Right atrium auricular region (tissue), 2 donors: ENCODE measurements at regions not wholly inside any gene's neighbourhood (a gene's known extent, or its start where the extent isn't known, plus 50 kb on each side); places are given as distances from the start of the nearest gene placed in this dataset.

Experiments
- DNase-seq: peaks from one replicate; pipeline ENCODE4 v3.0.0-alpha.2; 2019; ENCODE audit warnings: low spot score
- H3K27ac ChIP-seq, 2 donors: fragments of 200-600 bp; sonication (generic); 1 replicate in 1 of 2; 2 replicates in 1 of 2; pipeline ENCODE4 v1.5.1; 2016 to 2019
- H3K27me3 ChIP-seq, 2 donors: fragments of 200-600 bp; sonication (generic); one replicate each; pipeline versions ENCODE4 v1.5.1 to v1.6.0; 2017 to 2019
- H3K36me3 ChIP-seq: fragments of 200-600 bp; sonication (generic); one replicate; pipeline ENCODE4 v1.5.1; 2016
- H3K4me1 ChIP-seq, 2 donors: fragments of 200-600 bp; sonication (generic); one replicate each; pipeline versions ENCODE4 v1.5.1 to v1.6.0; 2017 to 2019
- H3K4me3 ChIP-seq, 2 donors: fragments of 200-600 bp; sonication (generic); 1 replicate in 1 of 2; 2 replicates in 1 of 2; pipeline ENCODE4 v1.5.1; 2017 to 2019; ENCODE audit warnings: mild to moderate bottlenecking in 1 of 2, moderate library complexity in 1 of 2
- H3K9me3 ChIP-seq, 2 donors: fragments of 200-600 bp; sonication (generic); one replicate each; pipeline ENCODE4 v1.5.1; 2019
- TF ChIP-seq, protein P1 (sequence below), 2 donors: fragments of 200-600 bp; sonication (generic); IDR thresholded peaks; one replicate each; pipeline ENCODE4 v1.5.1; 2019; ENCODE audit warnings: antibody characterized with exemption in 2 of 2

DNA sequence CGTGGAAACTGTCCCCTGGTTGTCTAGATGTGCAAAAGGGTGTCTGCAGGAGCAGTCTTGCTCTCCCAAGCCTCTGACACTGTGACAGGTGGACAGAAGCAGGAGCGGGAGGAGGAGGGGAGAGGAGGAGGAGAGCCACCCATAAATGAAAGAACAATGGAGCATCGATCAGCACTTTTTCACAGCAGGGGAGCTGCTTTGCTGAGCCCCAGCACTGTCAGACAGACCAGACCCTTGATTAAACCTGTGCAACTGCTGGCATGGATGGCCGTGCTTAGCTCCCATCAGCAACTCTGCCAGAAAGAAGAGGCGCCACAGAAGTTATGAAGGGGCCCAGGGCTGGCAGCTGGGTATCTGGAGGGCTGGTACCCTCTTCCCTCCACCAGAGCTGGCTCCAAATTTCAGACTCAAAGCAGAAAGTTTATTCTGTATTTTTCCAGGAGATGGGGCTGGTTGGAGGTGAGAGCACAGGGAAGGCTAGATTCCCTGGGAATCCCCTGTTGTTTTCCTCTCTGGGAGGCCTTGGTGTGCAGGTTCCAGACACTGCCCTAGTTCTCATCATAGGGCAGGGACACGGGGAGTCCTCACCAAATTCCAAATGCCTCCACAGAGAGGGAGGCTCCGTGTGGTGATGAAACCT lies 1192.2 kb downstream of the UQCRFS1 start:
- no peaks in the 10 kb centered on the region for H3K4me1 ChIP-seq
- no peaks in the 10 kb centered on the region for H3K9me3 ChIP-seq
- H3K27ac ChIP-seq: no peak overlapping the region
- TF ChIP-seq, protein P1, sequence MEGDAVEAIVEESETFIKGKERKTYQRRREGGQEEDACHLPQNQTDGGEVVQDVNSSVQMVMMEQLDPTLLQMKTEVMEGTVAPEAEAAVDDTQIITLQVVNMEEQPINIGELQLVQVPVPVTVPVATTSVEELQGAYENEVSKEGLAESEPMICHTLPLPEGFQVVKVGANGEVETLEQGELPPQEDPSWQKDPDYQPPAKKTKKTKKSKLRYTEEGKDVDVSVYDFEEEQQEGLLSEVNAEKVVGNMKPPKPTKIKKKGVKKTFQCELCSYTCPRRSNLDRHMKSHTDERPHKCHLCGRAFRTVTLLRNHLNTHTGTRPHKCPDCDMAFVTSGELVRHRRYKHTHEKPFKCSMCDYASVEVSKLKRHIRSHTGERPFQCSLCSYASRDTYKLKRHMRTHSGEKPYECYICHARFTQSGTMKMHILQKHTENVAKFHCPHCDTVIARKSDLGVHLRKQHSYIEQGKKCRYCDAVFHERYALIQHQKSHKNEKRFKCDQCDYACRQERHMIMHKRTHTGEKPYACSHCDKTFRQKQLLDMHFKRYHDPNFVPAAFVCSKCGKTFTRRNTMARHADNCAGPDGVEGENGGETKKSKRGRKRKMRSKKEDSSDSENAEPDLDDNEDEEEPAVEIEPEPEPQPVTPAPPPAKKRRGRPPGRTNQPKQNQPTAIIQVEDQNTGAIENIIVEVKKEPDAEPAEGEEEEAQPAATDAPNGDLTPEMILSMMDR (IDR thresholded peaks at IDR 0.05): no peak
- H3K27me3 ChIP-seq: no peaks in the 10 kb centered on the region
- H3K4me3 ChIP-seq: no peak overlapping the region
- DNase-seq: no peak
- no peaks in the 10 kb centered on the region for H3K36me3 ChIP-seq

DNA sequence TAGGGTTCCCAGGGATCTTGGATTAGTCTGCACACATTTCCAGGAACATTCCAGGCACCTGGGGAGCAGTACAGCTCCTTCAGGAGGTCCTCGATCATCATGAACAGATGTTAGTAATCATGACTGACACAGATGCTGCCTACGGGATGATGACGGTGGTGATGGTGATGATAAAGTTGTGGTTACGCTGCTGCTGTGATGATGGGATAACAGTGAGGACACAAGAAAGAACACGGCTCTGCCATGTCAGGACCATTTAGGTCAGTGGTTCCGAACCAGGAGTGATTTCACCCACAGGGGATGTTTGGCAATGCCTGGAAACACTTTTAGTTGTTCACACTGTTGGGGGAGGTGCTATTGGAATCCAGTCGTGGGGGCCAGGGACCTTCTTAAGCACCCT lies 1193.0 kb downstream of the UQCRFS1 start:
- no peak overlapping the region for H3K27ac ChIP-seq
- no peak for DNase-seq
- H3K4me3 ChIP-seq: no peak overlapping the region
- no peaks in the 10 kb centered on the region for H3K4me1 ChIP-seq
- H3K9me3 ChIP-seq: no peaks in the 10 kb centered on the region
- H3K27me3 ChIP-seq: no peaks in the 10 kb centered on the region
- TF ChIP-seq, protein P1 (IDR thresholded peaks at IDR 0.05): no peak
- H3K36me3 ChIP-seq: no peaks in the 10 kb centered on the region

DNA sequence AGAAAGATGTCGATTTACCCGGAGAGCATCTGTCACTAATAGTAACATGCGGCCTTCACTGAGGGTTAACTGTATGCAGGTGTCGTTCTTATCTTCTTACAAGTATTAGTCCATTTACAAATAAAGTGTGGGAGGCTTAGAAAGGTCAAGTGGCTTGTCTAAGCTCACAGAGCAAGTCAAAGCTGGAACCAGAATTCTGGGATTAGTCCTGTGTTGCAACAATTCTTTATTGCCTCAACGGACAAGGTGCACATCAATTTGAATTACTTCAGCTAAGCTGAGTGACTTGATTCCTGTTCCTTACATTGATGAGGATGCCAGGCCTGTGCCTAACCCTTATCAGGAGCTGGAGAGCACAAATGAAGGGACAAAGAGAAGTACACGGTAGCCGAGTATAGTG lies 1193.6 kb downstream of the UQCRFS1 start:
- Histone ChIP-seq H3K4me1 (no peaks in the 10 kb centered on the region), H3K9me3 (no peaks in the 10 kb centered on the region), H3K4me3 (no peak overlapping the region), H3K27me3 (no peaks in the 10 kb centered on the region), H3K36me3 (no peaks in the 10 kb centered on the region), H3K27ac (no peak overlapping the region)
- TF ChIP-seq, protein P1 (IDR thresholded peaks at IDR 0.05): no peak
- DNase-seq: no peak

DNA sequence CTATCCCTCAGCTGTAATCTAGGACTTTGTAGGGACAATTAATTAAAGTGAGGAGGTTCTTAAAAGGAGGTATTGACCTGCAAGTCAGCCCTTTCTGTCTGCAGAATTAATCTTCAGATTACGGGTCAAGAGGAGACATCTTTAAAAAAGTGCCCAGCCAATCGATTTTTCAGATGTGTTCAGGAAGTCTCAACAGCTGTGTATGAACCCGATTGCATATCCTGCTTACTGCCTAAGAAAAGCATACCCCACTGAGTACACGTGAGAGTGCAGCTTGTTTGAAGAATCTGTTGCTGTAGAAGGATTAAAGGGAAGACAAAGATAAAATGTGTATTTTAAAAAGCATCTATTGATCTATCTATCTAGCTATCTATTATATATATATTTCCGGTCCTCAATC lies 1194.5 kb downstream of the UQCRFS1 start:
- Histone ChIP-seq H3K9me3 (no peaks in the 10 kb centered on the region), H3K36me3 (no peaks in the 10 kb centered on the region), H3K4me1 (no peaks in the 10 kb centered on the region), H3K27me3 (no peaks in the 10 kb centered on the region), H3K4me3 (no peak overlapping the region), H3K27ac (no peak overlapping the region)
- TF ChIP-seq, protein P1 (IDR thresholded peaks at IDR 0.05): no peak
- no peak for DNase-seq

DNA sequence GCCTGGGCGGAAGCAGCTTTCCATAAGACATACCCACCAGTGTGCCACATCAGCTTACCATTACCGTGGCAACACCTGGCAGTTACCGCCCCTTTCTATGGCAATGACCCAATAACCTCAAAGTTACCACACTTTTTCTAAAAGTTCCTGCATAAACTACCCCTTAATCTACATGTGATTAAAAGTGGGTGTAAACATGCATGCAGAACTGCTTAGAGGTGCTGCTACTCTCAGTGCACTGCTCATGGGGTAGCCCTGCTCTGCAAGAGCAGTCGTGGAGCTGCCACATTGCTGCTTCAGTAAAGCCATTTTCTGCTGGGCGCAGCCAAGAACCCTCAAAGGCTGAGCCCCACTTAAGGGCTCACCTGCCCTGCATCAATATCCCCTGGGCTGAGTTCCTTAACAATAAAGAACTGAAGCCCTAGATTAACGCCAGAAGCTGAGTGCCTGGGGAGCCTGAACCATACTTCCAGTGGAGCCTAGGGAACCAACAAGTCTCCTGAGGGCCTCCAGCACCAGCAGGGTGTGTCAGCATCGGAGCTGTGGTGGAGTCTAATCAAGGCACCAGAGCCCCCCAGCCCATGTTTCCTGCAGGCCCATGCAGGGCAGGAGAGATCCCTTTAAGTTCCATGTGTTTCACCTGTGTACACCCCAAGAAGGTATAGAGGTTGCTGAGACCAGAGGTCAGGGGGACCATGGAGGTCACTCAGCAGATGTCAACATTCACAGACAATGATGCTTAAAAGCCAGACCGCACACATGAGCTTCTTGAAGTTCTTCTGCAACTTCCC lies 1198.1 kb downstream of the UQCRFS1 start:
- no peaks in the 10 kb centered on the region for H3K27me3 ChIP-seq
- H3K27ac ChIP-seq: no peak overlapping the region
- H3K9me3 ChIP-seq: no peaks in the 10 kb centered on the region
- TF ChIP-seq, protein P1 (IDR thresholded peaks at IDR 0.05): no peak
- no peak for DNase-seq
- no peak overlapping the region for H3K4me3 ChIP-seq
- H3K4me1 ChIP-seq: no peaks in the 10 kb centered on the region
- no peaks in the 10 kb centered on the region for H3K36me3 ChIP-seq
